ENCODE measurements at regions not wholly inside any gene's neighbourhood (a gene's known extent, or its start where the extent isn't known, plus 50 kb on each side); places are given as distances from the start of the nearest gene placed in this dataset.
"Not testable (repeated sequence)": the region's sequence is repeated elsewhere in the genome, so short reads cannot be mapped to it uniquely, and the experiment has no call there.

- no peak overlapping the region for H3K4me3 ChIP-seq
- no peaks in the 10 kb centered on the region for H3K4me1 ChIP-seq
- no peak for DNase-seq (ENCODE audit: low spot score in 2 of 2)
- no peaks in the 10 kb centered on the region for H3K36me3 ChIP-seq
- no peaks in the 10 kb centered on the region for H3K27me3 ChIP-seq
- TF ChIP-seq POLR2AphosphoS5 (IDR thresholded peaks at IDR 0.05) = no peak
- no peak for TF ChIP-seq CTCF (IDR thresholded peaks at IDR 0.05)
- no peak for TF ChIP-seq POLR2A (IDR thresholded peaks at IDR 0.05)
- H3K9me3 ChIP-seq = no peaks in the 10 kb centered on the region
- intact Hi-C loops (cut with DNase I; ENCODE audit: low total_unique reads) = no loop called here
- H3K27ac ChIP-seq = no peak overlapping the region
Observed at GRCh38 chr12:76669981-76670380, 93.9 kb upstream of the ZDHHC17 start.

- TF ChIP-seq CTCF (IDR thresholded peaks at IDR 0.05) = no peak
- TF ChIP-seq POLR2A (IDR thresholded peaks at IDR 0.05) = no peak
- Histone ChIP-seq H3K4me3 (no peak overlapping the region), H3K9me3 (no peaks in the 10 kb centered on the region), H3K4me1 (no peaks in the 10 kb centered on the region), H3K36me3 (no peaks in the 10 kb centered on the region), H3K27me3 (no peaks in the 10 kb centered on the region), H3K27ac (no peak overlapping the region)
- intact Hi-C loops (cut with DNase I; ENCODE audit: low total_unique reads) = no loop called here
- DNase-seq (ENCODE audit: low spot score in 2 of 2) = no peak
Observed at GRCh38 chr12:76670776-76671175, 93.1 kb upstream of the ZDHHC17 start.

- no peaks in the 10 kb centered on the region for H3K9me3 ChIP-seq
- H3K27ac ChIP-seq = no peak overlapping the region
- intact Hi-C loops (cut with DNase I; ENCODE audit: low total_unique reads) = no loop called here
- H3K36me3 ChIP-seq = no peaks in the 10 kb centered on the region
- DNase-seq (ENCODE audit: low spot score in 2 of 2) = no peak
- TF ChIP-seq CTCF (IDR thresholded peaks at IDR 0.05) (no peak), POLR2A (IDR thresholded peaks at IDR 0.05) (no peak), POLR2AphosphoS5 (IDR thresholded peaks at IDR 0.05) (no peak)
- no peaks in the 10 kb centered on the region for H3K4me1 ChIP-seq
- H3K27me3 ChIP-seq = no peaks in the 10 kb centered on the region
- H3K4me3 ChIP-seq = no peak overlapping the region
Observed at GRCh38 chr12:76674669-76675315, 89.1 kb upstream of the ZDHHC17 start.

GRCh38 chr12:76676261-76676660 lies 87.7 kb upstream of the ZDHHC17 start:
- H3K4me3 ChIP-seq; H3K27me3 ChIP-seq; intact Hi-C loops (cut with DNase I; ENCODE audit: low total_unique reads); H3K9me3 ChIP-seq; H3K36me3 ChIP-seq; H3K4me1 ChIP-seq; H3K27ac ChIP-seq; DNase-seq (ENCODE audit: low spot score in 2 of 2): not testable (repeated sequence)

- no peak overlapping the region for H3K4me3 ChIP-seq
- no peaks in the 10 kb centered on the region for H3K27me3 ChIP-seq
- intact Hi-C loops (cut with DNase I; ENCODE audit: low total_unique reads) = no loop called here
- TF ChIP-seq POLR2AphosphoS5 (IDR thresholded peaks at IDR 0.05) (no peak), POLR2A (IDR thresholded peaks at IDR 0.05) (no peak), CTCF (IDR thresholded peaks at IDR 0.05) (no peak)
- H3K36me3 ChIP-seq = no peaks in the 10 kb centered on the region
- H3K4me1 ChIP-seq = no peaks in the 10 kb centered on the region
- no peaks in the 10 kb centered on the region for H3K9me3 ChIP-seq
- no peak for DNase-seq (ENCODE audit: low spot score in 2 of 2)
- H3K27ac ChIP-seq = no peak overlapping the region
Observed at GRCh38 chr12:76678992-76679391, 84.9 kb upstream of the ZDHHC17 start.

- no peak for DNase-seq (ENCODE audit: low spot score in 2 of 2)
- H3K27ac ChIP-seq = no peak overlapping the region
- intact Hi-C loops (cut with DNase I; ENCODE audit: low total_unique reads) = no loop called here
- H3K27me3 ChIP-seq = no peaks in the 10 kb centered on the region
- TF ChIP-seq POLR2AphosphoS5 (IDR thresholded peaks at IDR 0.05) (no peak), POLR2A (IDR thresholded peaks at IDR 0.05) (no peak), CTCF (IDR thresholded peaks at IDR 0.05) (no peak)
- no peaks in the 10 kb centered on the region for H3K9me3 ChIP-seq
- no peaks in the 10 kb centered on the region for H3K4me1 ChIP-seq
- no peaks in the 10 kb centered on the region for H3K36me3 ChIP-seq
- no peak overlapping the region for H3K4me3 ChIP-seq
Observed at GRCh38 chr12:76679778-76680177, 84.1 kb upstream of the ZDHHC17 start.
